ENCODE measurements at regions not wholly inside any gene's neighbourhood (a gene's known extent, or its start where the extent isn't known, plus 50 kb on each side); places are given as distances from the start of the nearest gene placed in this dataset.
"Not testable (repeated sequence)": the region's sequence is repeated elsewhere in the genome, so short reads cannot be mapped to it uniquely, and the experiment has no call there.

DNA sequence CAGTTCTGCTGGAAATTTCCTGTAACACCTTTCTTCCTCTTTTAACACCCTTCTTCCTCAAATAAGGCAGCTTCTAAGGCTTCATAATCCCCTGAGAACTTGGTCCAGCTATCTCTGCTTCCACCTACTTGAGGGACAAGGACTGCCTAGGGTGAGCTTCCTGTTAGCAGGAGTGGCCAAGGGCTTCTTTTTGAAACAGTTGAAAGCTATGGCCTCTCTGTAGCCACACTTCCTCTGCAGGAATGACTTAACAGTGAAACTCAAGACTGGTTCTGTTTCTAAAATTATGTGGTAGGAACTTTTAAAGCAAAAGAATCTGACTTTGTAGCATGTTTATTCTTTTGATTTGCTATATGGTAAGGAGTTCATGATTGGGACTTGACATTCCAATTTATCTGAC, 108.5 kb upstream of the WDR1 start:
- Histone ChIP-seq H3K9me3 (ENCODE audit: low read depth, low read length) (no peaks in the 10 kb centered on the region), H3K4me3 (ENCODE audit: insufficient read depth, low read length) (no peak overlapping the region), H3K27me3 (ENCODE audit: insufficient read depth, low read length) (no peaks in the 10 kb centered on the region), H3K4me1 (ENCODE audit: insufficient read depth, low read length) (no peaks in the 10 kb centered on the region), H2AFZ (ENCODE audit: low read length) (no peak overlapping the region), H4K20me1 (ENCODE audit: insufficient read depth, low read length) (no peaks in the 10 kb centered on the region), H3K4me2 (ENCODE audit: insufficient read depth, low read length) (no peak overlapping the region), H3K79me2 (ENCODE audit: insufficient read depth, low read length) (no peaks in the 10 kb centered on the region), H3K27ac (ENCODE audit: low read depth, low read length) (no peak overlapping the region), H3K36me3 (ENCODE audit: insufficient read depth, low read length) (no peaks in the 10 kb centered on the region)
- no peak for DNase-seq (ENCODE audit: insufficient read length, low spot score, missing footprints)
- no peak for TF ChIP-seq CTCF (IDR thresholded peaks at IDR 0.05; ENCODE audit: extremely low read depth, low read depth, low read length)

- H3K79me2 ChIP-seq (ENCODE audit: insufficient read depth, low read length): no peaks in the 10 kb centered on the region
- no peaks in the 10 kb centered on the region for H3K4me1 ChIP-seq (ENCODE audit: insufficient read depth, low read length)
- H3K9me3 ChIP-seq (ENCODE audit: low read depth, low read length): no peaks in the 10 kb centered on the region
- no peaks in the 10 kb centered on the region for H3K27me3 ChIP-seq (ENCODE audit: insufficient read depth, low read length)
- no peak overlapping the region for H2AFZ ChIP-seq (ENCODE audit: low read length)
- H3K4me3 ChIP-seq (ENCODE audit: insufficient read depth, low read length): no peak overlapping the region
- no peak overlapping the region for H3K4me2 ChIP-seq (ENCODE audit: insufficient read depth, low read length)
- H3K27ac ChIP-seq (ENCODE audit: low read depth, low read length): no peak overlapping the region
- DNase-seq (ENCODE audit: insufficient read length, low spot score, missing footprints): no peak
- TF ChIP-seq CTCF (IDR thresholded peaks at IDR 0.05; ENCODE audit: extremely low read depth, low read depth, low read length): no peak
- H3K36me3 ChIP-seq (ENCODE audit: insufficient read depth, low read length): no peaks in the 10 kb centered on the region
- no peaks in the 10 kb centered on the region for H4K20me1 ChIP-seq (ENCODE audit: insufficient read depth, low read length)
Measured at GRCh38 chr4:10223782-10224181, 107.2 kb upstream of the WDR1 start.

DNA sequence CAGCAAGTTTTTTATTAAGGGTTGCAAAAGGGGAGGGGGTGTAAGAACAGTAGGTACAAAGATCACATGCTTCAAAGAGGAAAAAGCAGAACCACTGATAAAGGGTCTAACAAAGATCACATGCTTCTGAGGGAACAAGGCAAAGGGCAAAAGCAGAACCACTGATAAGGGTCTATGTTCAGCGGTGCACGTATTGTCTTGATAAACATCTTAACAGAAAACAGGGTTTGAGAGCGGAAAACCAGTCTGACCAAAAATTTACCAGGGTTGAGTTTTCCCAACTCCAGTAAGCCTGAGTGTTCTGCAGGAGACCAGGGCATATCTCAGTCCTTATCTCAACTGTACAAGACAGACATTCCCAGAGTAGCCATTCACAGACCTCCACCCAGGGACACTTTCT, 96.9 kb upstream of the WDR1 start:
- not testable (repeated sequence) for H3K36me3 ChIP-seq (ENCODE audit: insufficient read depth, low read length)

DNA sequence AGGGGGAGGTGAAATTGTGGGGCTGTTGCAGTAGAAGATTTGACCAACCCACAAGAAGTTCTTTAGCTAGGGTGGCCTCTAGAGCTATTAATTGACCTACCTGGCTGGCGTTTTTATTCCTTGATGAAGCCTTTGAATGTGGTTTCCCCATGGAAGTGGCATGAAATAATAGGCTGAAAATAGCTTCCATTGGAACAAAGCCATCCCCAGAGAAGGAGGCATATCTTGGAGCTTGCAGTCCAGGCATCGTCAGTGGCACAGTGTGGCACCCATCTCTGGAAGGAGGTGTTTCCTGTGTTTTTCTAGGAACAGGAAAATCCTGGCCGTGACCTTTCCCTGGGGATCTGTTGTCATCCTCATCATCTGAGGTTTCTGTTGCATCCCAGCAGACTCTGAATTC, 96.3 kb upstream of the WDR1 start:
- Histone ChIP-seq H3K27ac (ENCODE audit: low read depth, low read length) (no peak overlapping the region), H3K4me3 (ENCODE audit: insufficient read depth, low read length) (no peak overlapping the region), H3K9me3 (ENCODE audit: low read depth, low read length) (no peaks in the 10 kb centered on the region), H4K20me1 (ENCODE audit: insufficient read depth, low read length) (no peaks in the 10 kb centered on the region), H3K4me2 (ENCODE audit: insufficient read depth, low read length) (no peak overlapping the region), H3K4me1 (ENCODE audit: insufficient read depth, low read length) (no peaks in the 10 kb centered on the region), H3K79me2 (ENCODE audit: insufficient read depth, low read length) (no peaks in the 10 kb centered on the region), H3K36me3 (ENCODE audit: insufficient read depth, low read length) (no peaks in the 10 kb centered on the region), H3K27me3 (ENCODE audit: insufficient read depth, low read length) (no peaks in the 10 kb centered on the region), H2AFZ (ENCODE audit: low read length) (no peak overlapping the region)
- no peak for DNase-seq (ENCODE audit: insufficient read length, low spot score, missing footprints)
- TF ChIP-seq CTCF (IDR thresholded peaks at IDR 0.05; ENCODE audit: extremely low read depth, low read depth, low read length): no peak

More for the DNA sequence above, 96.9 kb upstream of the WDR1 start:
- H4K20me1 ChIP-seq (ENCODE audit: insufficient read depth, low read length); H3K79me2 ChIP-seq (ENCODE audit: insufficient read depth, low read length); H3K9me3 ChIP-seq (ENCODE audit: low read depth, low read length); H2AFZ ChIP-seq (ENCODE audit: low read length); H3K27me3 ChIP-seq (ENCODE audit: insufficient read depth, low read length); H3K4me1 ChIP-seq (ENCODE audit: insufficient read depth, low read length); H3K4me2 ChIP-seq (ENCODE audit: insufficient read depth, low read length); DNase-seq (ENCODE audit: insufficient read length, low spot score, missing footprints); H3K4me3 ChIP-seq (ENCODE audit: insufficient read depth, low read length); H3K27ac ChIP-seq (ENCODE audit: low read depth, low read length): not testable (repeated sequence)

DNA sequence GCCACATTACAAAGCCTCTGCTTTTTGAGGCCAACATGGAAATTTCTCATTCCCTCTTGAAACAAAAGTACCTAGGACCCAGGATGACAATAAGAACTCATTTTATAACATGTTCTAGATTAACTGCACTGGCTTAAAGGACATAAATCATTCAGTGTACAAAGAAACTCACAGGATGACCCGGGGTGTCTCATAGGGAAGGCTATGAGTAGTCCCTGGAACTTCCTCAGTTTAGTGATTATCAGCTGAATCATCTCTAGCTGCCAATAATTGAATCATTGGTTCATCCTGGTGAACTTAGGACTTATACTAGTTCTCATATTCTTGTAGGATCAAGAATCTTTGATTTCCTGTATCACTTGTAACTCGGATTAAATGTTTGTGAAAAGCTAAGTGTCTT, 95.8 kb upstream of the WDR1 start:
- H3K79me2 ChIP-seq (ENCODE audit: insufficient read depth, low read length): no peaks in the 10 kb centered on the region
- H3K4me1 ChIP-seq (ENCODE audit: insufficient read depth, low read length): no peaks in the 10 kb centered on the region
- no peak for DNase-seq (ENCODE audit: insufficient read length, low spot score, missing footprints)
- TF ChIP-seq CTCF (IDR thresholded peaks at IDR 0.05; ENCODE audit: extremely low read depth, low read depth, low read length): no peak
- H4K20me1 ChIP-seq (ENCODE audit: insufficient read depth, low read length): no peaks in the 10 kb centered on the region
- H3K9me3 ChIP-seq (ENCODE audit: low read depth, low read length): no peaks in the 10 kb centered on the region
- H2AFZ ChIP-seq (ENCODE audit: low read length): no peak overlapping the region
- H3K27me3 ChIP-seq (ENCODE audit: insufficient read depth, low read length): no peaks in the 10 kb centered on the region
- H3K27ac ChIP-seq (ENCODE audit: low read depth, low read length): no peak overlapping the region
- H3K4me2 ChIP-seq (ENCODE audit: insufficient read depth, low read length): no peak overlapping the region
- H3K36me3 ChIP-seq (ENCODE audit: insufficient read depth, low read length): no peaks in the 10 kb centered on the region
- H3K4me3 ChIP-seq (ENCODE audit: insufficient read depth, low read length): no peak overlapping the region

Measured in osteoblast (primary cell).